ENCODE measurements at regions not wholly inside any gene's neighbourhood (a gene's known extent, or its start where the extent isn't known, plus 50 kb on each side); places are given as distances from the start of the nearest gene placed in this dataset.

- TF ChIP-seq ZBTB1 (tag by site-specific recombination; IDR thresholded peaks at IDR 0.05) (no peak), ZNF785 (tag by site-specific recombination; IDR thresholded peaks at IDR 0.05) (no peak), ZNF645 (tag by site-specific recombination; IDR thresholded peaks at IDR 0.05) (no peak), YY1 (tag by site-specific recombination; IDR thresholded peaks at IDR 0.05) (no peak), ZNF394 (tag by site-specific recombination; IDR thresholded peaks at IDR 0.05; ENCODE audit: borderline replicate concordance) (no peak), ZBTB7A (tag by site-specific recombination; IDR thresholded peaks at IDR 0.05; ENCODE audit: low read depth) (no peak), ZNF138 (tag by site-specific recombination; IDR thresholded peaks at IDR 0.05; ENCODE audit: borderline replicate concordance) (no peak), ZNF768 (tag by site-specific recombination; IDR thresholded peaks at IDR 0.05) (no peak)
- TF ChIP-seq, protein P1, sequence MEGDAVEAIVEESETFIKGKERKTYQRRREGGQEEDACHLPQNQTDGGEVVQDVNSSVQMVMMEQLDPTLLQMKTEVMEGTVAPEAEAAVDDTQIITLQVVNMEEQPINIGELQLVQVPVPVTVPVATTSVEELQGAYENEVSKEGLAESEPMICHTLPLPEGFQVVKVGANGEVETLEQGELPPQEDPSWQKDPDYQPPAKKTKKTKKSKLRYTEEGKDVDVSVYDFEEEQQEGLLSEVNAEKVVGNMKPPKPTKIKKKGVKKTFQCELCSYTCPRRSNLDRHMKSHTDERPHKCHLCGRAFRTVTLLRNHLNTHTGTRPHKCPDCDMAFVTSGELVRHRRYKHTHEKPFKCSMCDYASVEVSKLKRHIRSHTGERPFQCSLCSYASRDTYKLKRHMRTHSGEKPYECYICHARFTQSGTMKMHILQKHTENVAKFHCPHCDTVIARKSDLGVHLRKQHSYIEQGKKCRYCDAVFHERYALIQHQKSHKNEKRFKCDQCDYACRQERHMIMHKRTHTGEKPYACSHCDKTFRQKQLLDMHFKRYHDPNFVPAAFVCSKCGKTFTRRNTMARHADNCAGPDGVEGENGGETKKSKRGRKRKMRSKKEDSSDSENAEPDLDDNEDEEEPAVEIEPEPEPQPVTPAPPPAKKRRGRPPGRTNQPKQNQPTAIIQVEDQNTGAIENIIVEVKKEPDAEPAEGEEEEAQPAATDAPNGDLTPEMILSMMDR (tag by site-specific recombination; IDR thresholded peaks at IDR 0.05) = no peak
These were observed 310.6 kb upstream of the MIR17HG start for GRCh38 chr13:91036886-91037285.

Measured in HEK293 (cell line).